AG10803 (cell line): ENCODE measurements at regions not wholly inside any gene's neighbourhood (a gene's known extent, or its start where the extent isn't known, plus 50 kb on each side); places are given as distances from the start of the nearest gene placed in this dataset.
A peak's percentile ranks its signal among the peaks of the same experiment; 100 is the strongest.

Source experiments
- DNase-seq: peaks from one replicate; pipeline ENCODE4 v3.0.0; 2010; ENCODE audit warnings: low read depth
- H3K4me3 ChIP-seq: 2 replicates; pipeline ENCODE4 v1.5.1; 2011; ENCODE audit warnings: mild to moderate bottlenecking, low read length, control low read depth
- CTCF ChIP-seq: conservative IDR thresholded peaks from 2 replicates; pipeline ENCODE4 v1.5.1; 2011; ENCODE audit warnings: mild to moderate bottlenecking, low read length, control low read depth, inconsistent platforms

GRCh38 chr10:3902054-3902808, 117.2 kb upstream of the KLF6 start:
- no peak overlapping the region for H3K4me3 ChIP-seq
- DNase-seq = peak; percentile 62

GRCh38 chr10:3901370-3901769, 116.4 kb upstream of the KLF6 start:
- no peak for TF ChIP-seq CTCF
- no peak for DNase-seq
- no peak overlapping the region for H3K4me3 ChIP-seq

More at GRCh38 chr10:3902054-3902808, 117.2 kb upstream of the KLF6 start:
- no peak for TF ChIP-seq CTCF

GRCh38 chr10:3900391-3900790, 115.4 kb upstream of the KLF6 start:
- no peak for TF ChIP-seq CTCF
- H3K4me3 ChIP-seq = no peak overlapping the region
- DNase-seq = no peak

- TF ChIP-seq CTCF = no peak
- H3K4me3 ChIP-seq = no peak overlapping the region
- DNase-seq = peak; percentile 13
These were observed 113.8 kb upstream of the KLF6 start for GRCh38 chr10:3898821-3899220.

GRCh38 chr10:3897156-3897555, 112.1 kb upstream of the KLF6 start:
- peak; percentile 71 for DNase-seq
- no peak overlapping the region for H3K4me3 ChIP-seq
- TF ChIP-seq CTCF = no peak

GRCh38 chr10:3896161-3896560, 111.2 kb upstream of the KLF6 start:
- no peak for TF ChIP-seq CTCF
- DNase-seq = no peak
- H3K4me3 ChIP-seq = no peak overlapping the region

GRCh38 chr10:3895045-3895631, 110.1 kb upstream of the KLF6 start:
- DNase-seq = peak; percentile 8
- no peak overlapping the region for H3K4me3 ChIP-seq
- TF ChIP-seq CTCF = no peak
